ENCODE measurements at regions not wholly inside any gene's neighbourhood (a gene's known extent, or its start where the extent isn't known, plus 50 kb on each side); places are given as distances from the start of the nearest gene placed in this dataset.

DNA sequence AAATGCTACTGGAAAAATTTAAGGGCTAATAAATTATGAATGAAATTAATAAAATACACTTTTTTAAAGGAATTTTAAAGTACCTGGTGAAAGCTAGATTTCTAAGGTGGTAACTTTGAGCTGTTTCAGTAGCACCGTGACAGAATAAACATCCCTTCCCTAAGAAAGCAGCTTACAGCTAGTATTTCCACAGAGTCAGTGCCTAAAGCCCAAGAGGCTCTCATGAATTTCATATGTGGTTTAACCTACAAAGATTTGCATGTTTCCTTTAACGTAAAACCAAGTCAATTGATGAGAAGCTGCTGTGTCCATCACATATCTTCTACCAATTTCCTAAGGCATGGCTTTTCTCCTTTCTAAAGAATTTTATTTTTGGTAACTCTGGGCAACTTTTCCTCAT, 56.8 kb downstream of the IFNG start:
- Histone ChIP-seq H2AFZ (ENCODE audit: low read depth, low read length) (no peak overlapping the region), H4K20me1 (replicated peaks; ENCODE audit: control insufficient read depth, extremely low read depth, insufficient read depth, low read length) (no peaks in the 10 kb centered on the region), H3K4me3 (replicated peaks in 1 of 3; ENCODE audit: insufficient read depth in 1 of 3, low read depth in 1 of 3, low read length in 3 of 3) (no peak overlapping the region), H3K27me3 (ENCODE audit: control insufficient read depth in 2 of 2, insufficient read depth in 2 of 2, low read length in 2 of 2) (no peaks in the 10 kb centered on the region), H3K9ac (replicated peaks; ENCODE audit: extremely low read depth, insufficient read depth, low read length) (no peak overlapping the region), H3K9me1 (replicated peaks; ENCODE audit: control insufficient read depth, extremely low read depth, insufficient read depth, low read length) (no peaks in the 10 kb centered on the region), H3K4me1 (ENCODE audit: control insufficient read depth, extremely low read depth, insufficient read depth, low read length) (no peaks in the 10 kb centered on the region), H3K4me2 (ENCODE audit: insufficient read depth, low read length) (no peak overlapping the region), H3K27ac (ENCODE audit: insufficient read depth, low read depth, low read length) (no peak overlapping the region), H3K36me3 (ENCODE audit: control insufficient read depth in 2 of 2, extremely low read depth in 1 of 2, insufficient read depth in 2 of 2, low read length in 2 of 2) (no peaks in the 10 kb centered on the region), H3K79me2 (ENCODE audit: control insufficient read depth, insufficient read depth, low read length) (no peaks in the 10 kb centered on the region), H3K9me3 (replicated peaks; ENCODE audit: control insufficient read depth, insufficient read depth, low read length) (no peaks in the 10 kb centered on the region)
- dilution Hi-C loops (cut with MboI; ENCODE audit: extremely low pct_ligation_motif_present, low sequenced_read_pairs) (no loop called here), intact Hi-C loops (cut with micrococcal nuclease) (no loop called here)
- TF ChIP-seq JUN (IDR thresholded peaks at IDR 0.05; ENCODE audit: borderline replicate concordance, insufficient read depth, insufficient read length, low read depth) (no peak), FOS (IDR thresholded peaks at IDR 0.05; ENCODE audit: borderline replicate concordance, insufficient read depth, low read length) (no peak)
- no peak for DNase-seq (ENCODE audit: low read depth, low spot score)
- CTCF ChIA-PET, result interaction anchor here (1.1 kb wide), 1 partner anchor 12 kb away, joined by 3 read pairs; no protein-coding TSS in a partner anchor
- POLR2A ChIA-PET, result no interaction called here
- FAIRE-seq, result no peak
- BruUV-seq (replicated peaks), result no TSS peak

DNA sequence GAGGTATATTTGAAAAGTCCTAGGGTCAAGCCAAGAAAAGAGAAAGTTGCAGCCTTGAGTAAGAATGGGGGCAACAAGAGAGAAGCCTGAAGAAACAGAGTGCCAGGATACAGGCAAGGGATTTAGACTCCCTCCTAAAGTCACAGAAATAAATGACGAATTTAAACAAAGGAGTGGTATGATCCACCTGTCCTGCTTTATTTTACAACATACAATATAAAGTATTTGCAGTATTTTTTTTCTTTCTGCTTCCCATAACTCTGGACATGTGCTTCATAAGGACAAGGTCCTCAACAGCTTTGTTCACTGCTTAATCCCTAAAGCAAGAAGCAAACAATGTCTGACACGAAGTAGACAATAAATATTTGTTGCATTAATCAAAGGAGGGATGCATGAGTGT, 57.4 kb downstream of the IFNG start:
- Histone ChIP-seq H3K27me3 (ENCODE audit: control insufficient read depth in 2 of 2, insufficient read depth in 2 of 2, low read length in 2 of 2) (no peaks in the 10 kb centered on the region), H3K79me2 (ENCODE audit: control insufficient read depth, insufficient read depth, low read length) (no peaks in the 10 kb centered on the region), H3K4me1 (ENCODE audit: control insufficient read depth, extremely low read depth, insufficient read depth, low read length) (no peaks in the 10 kb centered on the region), H3K4me2 (ENCODE audit: insufficient read depth, low read length) (no peak overlapping the region), H3K9me3 (replicated peaks; ENCODE audit: control insufficient read depth, insufficient read depth, low read length) (no peaks in the 10 kb centered on the region), H3K27ac (ENCODE audit: insufficient read depth, low read depth, low read length) (no peak overlapping the region), H3K36me3 (ENCODE audit: control insufficient read depth in 2 of 2, extremely low read depth in 1 of 2, insufficient read depth in 2 of 2, low read length in 2 of 2) (no peaks in the 10 kb centered on the region), H3K9me1 (replicated peaks; ENCODE audit: control insufficient read depth, extremely low read depth, insufficient read depth, low read length) (no peaks in the 10 kb centered on the region), H4K20me1 (replicated peaks; ENCODE audit: control insufficient read depth, extremely low read depth, insufficient read depth, low read length) (no peaks in the 10 kb centered on the region), H2AFZ (ENCODE audit: low read depth, low read length) (no peak overlapping the region), H3K9ac (replicated peaks; ENCODE audit: extremely low read depth, insufficient read depth, low read length) (no peak overlapping the region), H3K4me3 (replicated peaks in 1 of 3; ENCODE audit: insufficient read depth in 1 of 3, low read depth in 1 of 3, low read length in 3 of 3) (no peak overlapping the region)
- no TSS peak for BruUV-seq (replicated peaks)
- intact Hi-C loops (cut with micrococcal nuclease), result no loop called here
- dilution Hi-C loops (cut with MboI; ENCODE audit: extremely low pct_ligation_motif_present, low sequenced_read_pairs), result no loop called here
- TF ChIP-seq GATA2 (IDR thresholded peaks at IDR 0.05; ENCODE audit: insufficient read depth, insufficient read length, low read depth, low read length) (no peak), EZH2 (IDR thresholded peaks at IDR 0.05; ENCODE audit: borderline replicate concordance, low read depth, low read length, severe bottlenecking) (no peak), POLR2AphosphoS5 (IDR thresholded peaks at IDR 0.05; ENCODE audit: insufficient read depth, low read depth, low read length) (no peak), POLR2A (IDR thresholded peaks at IDR 0.05; ENCODE audit: low read depth, low read length) (no peak), JUN (IDR thresholded peaks at IDR 0.05; ENCODE audit: borderline replicate concordance, insufficient read depth, insufficient read length, low read depth) (no peak), MYC (IDR thresholded peaks at IDR 0.05; ENCODE audit: low read depth, low read length) (no peak), FOS (IDR thresholded peaks at IDR 0.05; ENCODE audit: borderline replicate concordance, insufficient read depth, low read length) (no peak)
- TF ChIP-seq, protein P1, sequence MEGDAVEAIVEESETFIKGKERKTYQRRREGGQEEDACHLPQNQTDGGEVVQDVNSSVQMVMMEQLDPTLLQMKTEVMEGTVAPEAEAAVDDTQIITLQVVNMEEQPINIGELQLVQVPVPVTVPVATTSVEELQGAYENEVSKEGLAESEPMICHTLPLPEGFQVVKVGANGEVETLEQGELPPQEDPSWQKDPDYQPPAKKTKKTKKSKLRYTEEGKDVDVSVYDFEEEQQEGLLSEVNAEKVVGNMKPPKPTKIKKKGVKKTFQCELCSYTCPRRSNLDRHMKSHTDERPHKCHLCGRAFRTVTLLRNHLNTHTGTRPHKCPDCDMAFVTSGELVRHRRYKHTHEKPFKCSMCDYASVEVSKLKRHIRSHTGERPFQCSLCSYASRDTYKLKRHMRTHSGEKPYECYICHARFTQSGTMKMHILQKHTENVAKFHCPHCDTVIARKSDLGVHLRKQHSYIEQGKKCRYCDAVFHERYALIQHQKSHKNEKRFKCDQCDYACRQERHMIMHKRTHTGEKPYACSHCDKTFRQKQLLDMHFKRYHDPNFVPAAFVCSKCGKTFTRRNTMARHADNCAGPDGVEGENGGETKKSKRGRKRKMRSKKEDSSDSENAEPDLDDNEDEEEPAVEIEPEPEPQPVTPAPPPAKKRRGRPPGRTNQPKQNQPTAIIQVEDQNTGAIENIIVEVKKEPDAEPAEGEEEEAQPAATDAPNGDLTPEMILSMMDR (IDR thresholded peaks at IDR 0.05; ENCODE audit: extremely low read depth in 1 of 2, insufficient read depth in 1 of 2, low read depth in 1 of 2, low read length in 2 of 2), result no peak
- TF ChIP-seq, protein P2, sequence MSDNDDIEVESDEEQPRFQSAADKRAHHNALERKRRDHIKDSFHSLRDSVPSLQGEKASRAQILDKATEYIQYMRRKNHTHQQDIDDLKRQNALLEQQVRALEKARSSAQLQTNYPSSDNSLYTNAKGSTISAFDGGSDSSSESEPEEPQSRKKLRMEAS (IDR thresholded peaks at IDR 0.05; ENCODE audit: insufficient read depth, insufficient read length), result no peak
- no peak for DNase-seq (ENCODE audit: low read depth, low spot score)
- no peak for FAIRE-seq
- ChIA-PET CTCF (interaction anchor here (1.1 kb wide), 1 partner anchor 12 kb away, joined by 3 read pairs; no protein-coding TSS in a partner anchor), POLR2A (no interaction called here)
